ENCODE measurements at regions not wholly inside any gene's neighbourhood (a gene's known extent, or its start where the extent isn't known, plus 50 kb on each side); places are given as distances from the start of the nearest gene placed in this dataset.

DNA sequence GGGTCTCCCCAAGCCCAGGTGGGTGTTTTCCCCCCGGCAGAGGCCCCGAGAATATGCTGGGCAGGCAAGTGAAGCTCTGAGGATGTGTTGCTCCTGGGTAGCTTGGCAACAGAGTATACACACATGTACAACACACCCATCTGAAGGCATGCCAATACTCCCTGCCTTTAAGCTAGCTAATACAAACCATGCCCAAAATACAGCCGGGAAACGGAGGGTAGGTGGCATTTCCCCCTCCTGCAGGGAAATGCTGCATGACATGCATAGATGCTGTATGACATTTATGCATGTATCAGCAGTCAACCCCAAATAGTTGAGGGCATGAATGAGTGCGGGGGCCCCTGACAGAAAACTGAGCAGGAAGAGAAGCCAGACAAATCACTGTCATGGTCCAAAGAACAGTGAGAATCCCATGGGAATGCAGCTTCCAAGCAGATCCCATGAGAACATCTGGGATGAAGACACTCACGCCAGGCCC is 614.1 kb downstream of the EBF1 start:
- DNase-seq (ENCODE audit: low read depth in 3 of 3, low spot score in 2 of 3), result no peak

DNA sequence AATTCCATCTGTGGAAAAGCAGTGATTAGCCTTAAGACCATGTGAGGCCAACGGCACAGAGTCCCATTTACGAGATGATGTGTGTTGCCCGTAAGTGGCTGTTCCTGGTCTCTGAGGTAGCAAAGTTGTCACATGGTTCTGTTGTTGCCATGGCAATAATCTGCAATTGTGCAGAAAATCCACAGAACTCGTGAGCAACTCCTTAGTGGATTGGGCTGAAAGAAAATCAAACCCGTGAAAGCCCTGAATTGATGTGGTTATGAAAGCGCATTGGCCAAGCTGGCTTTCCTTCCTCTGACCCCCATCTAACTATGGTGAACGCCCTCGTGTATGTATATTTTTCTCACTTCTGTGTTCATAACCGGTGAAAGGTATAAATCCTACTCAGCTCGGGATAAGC is 614.7 kb downstream of the EBF1 start:
- DNase-seq (ENCODE audit: low read depth in 3 of 3, low spot score in 2 of 3), result no peak

- no peak for DNase-seq (ENCODE audit: low read depth in 3 of 3, low spot score in 2 of 3)
Observed at GRCh38 chr5:158484150-158484549, 615.6 kb downstream of the EBF1 start.

DNA sequence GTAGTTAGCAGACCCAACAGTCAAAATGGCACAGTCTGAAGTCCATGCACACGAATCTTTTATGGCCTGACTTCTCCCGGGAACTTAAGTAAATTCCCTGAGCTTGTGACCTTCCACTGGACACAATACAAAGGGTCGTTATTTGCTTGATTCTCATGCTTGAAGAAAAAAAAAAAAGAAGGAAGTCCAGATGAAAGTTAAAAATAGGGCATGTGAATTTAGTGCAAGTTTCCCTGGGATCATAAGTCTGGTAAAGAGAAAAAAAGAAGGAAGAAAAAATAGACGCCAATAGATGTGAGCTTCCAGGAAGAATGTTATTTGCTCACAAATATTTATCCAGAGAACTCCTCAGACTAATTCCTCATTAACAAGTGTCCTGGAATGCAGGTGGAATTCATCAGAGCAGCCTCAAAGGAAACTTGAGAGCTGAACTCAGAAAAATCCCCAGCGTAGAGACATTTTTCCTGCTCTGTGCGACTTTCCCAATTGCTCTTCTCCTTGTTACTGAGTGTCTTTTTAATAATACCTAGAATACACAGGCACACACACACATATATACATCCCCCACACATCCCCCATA is 616.3 kb downstream of the EBF1 start:
- DNase-seq (ENCODE audit: low read depth in 3 of 3, low spot score in 2 of 3), result no peak

GRCh38 chr5:158482125-158482524 is 617.6 kb downstream of the EBF1 start:
- no peak for DNase-seq (ENCODE audit: low read depth in 3 of 3, low spot score in 2 of 3)

DNA sequence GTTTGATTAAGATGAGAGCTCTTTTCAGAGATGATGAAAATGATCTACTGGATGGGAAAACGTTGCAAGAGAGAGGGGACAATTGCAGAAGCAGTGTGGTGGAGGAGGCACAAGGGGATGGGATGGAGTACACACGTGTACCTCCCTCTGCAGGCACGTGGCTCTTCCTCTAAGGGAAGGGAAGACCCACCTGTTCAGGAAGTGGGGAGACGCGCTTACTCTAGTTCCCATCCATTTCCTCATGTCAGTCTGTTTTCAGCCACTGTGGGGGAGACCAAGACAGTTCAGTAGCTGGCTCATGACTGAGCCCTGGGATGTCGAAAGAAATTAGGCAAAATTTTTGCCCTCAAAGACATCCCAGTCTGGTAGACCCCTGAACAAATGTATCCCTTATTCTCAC is 619.2 kb upstream of the CLINT1 start:
- DNase-seq (ENCODE audit: low read depth in 3 of 3, low spot score in 2 of 3), result no peak

- DNase-seq (ENCODE audit: low read depth in 3 of 3, low spot score in 2 of 3), result no peak
Observed at GRCh38 chr5:158477214-158477613, 618.3 kb upstream of the CLINT1 start.

GRCh38 chr5:158473016-158473635 is 614.2 kb upstream of the CLINT1 start:
- DNase-seq (ENCODE audit: low read depth in 3 of 3, low spot score in 2 of 3), result no peak

DNA sequence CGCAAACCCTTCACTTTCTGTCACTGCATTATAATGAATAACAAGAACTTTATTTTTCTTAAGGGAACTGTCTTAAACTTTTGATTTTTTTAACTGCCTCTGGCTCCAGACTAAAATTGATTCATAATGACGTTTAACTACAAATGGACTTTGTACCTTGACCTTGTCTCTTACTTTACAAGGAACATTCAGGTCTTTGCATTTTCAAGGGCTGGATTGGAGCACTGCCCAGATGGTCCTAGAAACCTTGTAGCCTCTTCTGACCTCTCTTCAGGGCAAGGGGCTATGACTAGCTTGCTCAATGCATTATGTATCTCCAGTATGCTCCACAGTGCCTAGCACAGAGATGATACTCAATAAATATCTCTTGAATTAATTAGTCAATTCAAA is 612.6 kb upstream of the CLINT1 start:
- DNase-seq (ENCODE audit: low read depth in 3 of 3, low spot score in 2 of 3), result no peak

DNA sequence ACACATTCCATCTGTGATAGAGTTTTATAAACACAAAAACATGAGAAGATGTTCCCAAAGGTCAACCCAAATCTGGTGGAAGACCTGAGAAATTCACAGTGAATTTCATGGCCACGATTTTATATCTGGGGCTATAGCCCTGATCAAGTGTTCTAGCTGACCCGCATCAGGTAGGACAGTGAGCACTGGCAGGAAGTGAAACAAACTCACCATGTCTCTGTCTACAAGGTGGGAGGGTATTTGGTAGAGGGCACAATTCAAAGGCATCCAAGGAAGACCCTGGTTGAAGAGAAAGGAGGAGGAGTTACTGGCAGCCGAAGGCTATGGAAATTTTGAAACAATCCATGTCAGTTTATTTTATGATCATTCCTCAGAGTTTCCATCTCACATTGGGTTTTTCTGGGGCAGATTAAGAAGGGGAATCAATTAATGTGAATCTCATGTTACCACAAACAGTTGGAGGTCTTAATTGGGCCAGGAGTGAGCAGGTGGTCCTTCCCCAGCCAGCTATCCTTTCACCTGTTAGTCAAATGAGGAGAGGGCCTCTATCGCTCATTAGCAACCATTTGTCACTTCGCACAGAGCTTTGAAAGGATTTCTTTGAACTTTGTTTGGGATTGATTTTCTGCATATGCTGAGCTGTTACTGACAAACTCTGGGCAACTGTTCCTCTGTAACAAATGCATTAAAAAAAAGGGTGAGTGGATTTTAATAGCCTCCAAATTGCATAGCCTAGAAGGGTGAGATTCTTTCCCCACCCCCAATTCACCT is 612.0 kb upstream of the CLINT1 start:
- no peak for DNase-seq (ENCODE audit: low read depth in 3 of 3, low spot score in 2 of 3)

DNA sequence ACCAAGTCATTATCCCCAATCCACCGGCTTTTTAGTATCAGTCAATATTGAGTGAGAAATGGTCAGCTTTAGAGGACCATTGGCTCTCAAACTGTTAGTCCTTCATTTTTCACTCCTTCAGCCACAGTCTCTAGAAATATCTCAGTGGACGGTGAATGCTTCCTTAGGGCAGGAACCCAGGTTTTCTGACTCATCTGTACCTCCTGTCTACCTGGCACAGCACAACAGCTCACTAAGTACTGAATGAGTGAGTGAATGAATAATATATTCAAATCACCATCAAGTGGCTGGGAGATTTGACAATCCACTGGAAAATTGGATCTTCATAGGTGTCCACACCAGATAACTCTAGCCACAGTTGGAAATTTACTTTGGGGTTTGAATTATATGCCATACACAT is 609.5 kb upstream of the CLINT1 start:
- DNase-seq (ENCODE audit: low read depth in 3 of 3, low spot score in 2 of 3), result no peak

DNA sequence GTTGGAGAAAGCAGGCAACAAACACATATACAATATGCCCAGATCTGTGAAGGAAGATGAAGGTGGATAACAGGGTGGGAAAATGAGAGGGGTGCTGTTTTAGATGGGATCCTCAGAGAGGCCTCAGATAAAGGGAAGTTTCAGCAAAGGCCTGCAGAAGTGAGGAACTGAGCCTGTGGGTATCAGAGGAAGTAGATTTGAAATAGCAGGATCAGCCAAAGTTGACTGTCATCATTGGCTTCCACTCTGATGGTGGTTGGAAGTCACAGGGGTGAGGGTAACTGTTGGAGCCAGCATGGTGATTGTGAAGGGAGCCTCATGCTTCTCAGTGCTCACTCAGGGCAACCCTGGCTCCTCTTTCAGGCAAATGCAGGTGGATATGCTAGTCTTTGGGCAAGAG is 607.2 kb upstream of the CLINT1 start:
- no peak for DNase-seq (ENCODE audit: low read depth in 3 of 3, low spot score in 2 of 3)

- no peak for DNase-seq (ENCODE audit: low read depth in 3 of 3, low spot score in 2 of 3)
Observed at GRCh38 chr5:158465086-158465972, 606.4 kb upstream of the CLINT1 start.

DNA sequence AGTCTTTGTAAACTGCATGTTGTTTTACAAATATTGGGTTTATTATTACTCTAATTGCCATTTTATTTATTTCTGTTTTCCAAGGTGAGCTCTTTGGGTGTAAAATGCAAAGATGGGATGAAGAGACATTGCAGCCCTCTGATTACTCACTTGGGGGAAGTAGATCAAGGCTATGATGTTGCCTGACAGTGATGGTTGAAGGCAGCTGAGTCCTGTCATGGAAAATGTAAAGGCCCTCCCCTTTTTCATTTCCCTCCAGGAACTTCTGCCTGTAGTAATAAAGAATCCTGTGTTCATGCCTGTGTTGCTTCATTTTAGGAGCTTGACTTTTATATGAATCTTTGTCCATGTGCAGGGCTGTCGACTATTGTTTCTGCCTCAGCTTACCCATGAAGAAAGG is 605.4 kb upstream of the CLINT1 start:
- no peak for DNase-seq (ENCODE audit: low read depth in 3 of 3, low spot score in 2 of 3)

DNA sequence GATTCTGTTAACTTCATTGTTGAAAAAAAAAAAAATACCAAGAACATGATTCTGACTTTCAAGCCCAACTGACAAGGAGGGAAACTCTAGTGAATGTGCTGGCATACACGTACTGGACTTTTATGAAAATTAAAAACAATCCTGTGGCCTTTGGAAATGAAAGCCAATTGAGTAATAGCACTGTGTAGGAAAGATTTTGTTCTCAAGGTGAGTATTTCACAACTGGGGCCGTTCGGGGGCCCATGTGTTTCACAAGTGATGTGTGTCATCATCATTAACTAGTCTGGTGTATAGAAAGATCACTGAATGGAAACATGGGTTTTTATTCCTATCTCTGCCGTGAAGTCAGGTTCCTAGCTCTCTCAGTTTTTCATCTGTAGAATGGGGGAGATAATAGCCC is 605.0 kb upstream of the CLINT1 start:
- DNase-seq (ENCODE audit: low read depth in 3 of 3, low spot score in 2 of 3), result no peak

DNA sequence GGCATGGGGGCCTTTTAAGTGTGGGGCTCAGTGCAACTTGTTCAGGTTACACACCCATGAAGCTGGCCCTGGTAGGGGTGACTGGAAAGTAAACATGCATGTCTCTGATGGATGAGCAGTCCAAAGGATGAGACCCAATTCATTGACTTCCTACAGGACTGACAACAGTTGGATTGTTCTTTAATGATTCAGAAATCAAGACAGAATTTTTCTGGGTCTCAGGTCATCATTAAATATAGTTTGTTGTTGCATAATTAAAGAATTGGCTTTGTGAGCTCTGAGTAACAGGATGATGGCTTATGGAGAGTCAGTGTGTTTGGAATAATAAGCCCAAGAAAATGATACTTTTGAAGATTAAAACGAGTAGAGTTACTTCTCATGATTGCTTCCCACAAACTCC is 604.2 kb upstream of the CLINT1 start:
- DNase-seq (ENCODE audit: low read depth in 3 of 3, low spot score in 2 of 3), result no peak

GRCh38 chr5:158462349-158463114 is 603.6 kb upstream of the CLINT1 start:
- no peak for DNase-seq (ENCODE audit: low read depth in 3 of 3, low spot score in 2 of 3)

- no peak for DNase-seq (ENCODE audit: low read depth in 3 of 3, low spot score in 2 of 3)
Observed at GRCh38 chr5:158461240-158461854, 602.4 kb upstream of the CLINT1 start.

DNA sequence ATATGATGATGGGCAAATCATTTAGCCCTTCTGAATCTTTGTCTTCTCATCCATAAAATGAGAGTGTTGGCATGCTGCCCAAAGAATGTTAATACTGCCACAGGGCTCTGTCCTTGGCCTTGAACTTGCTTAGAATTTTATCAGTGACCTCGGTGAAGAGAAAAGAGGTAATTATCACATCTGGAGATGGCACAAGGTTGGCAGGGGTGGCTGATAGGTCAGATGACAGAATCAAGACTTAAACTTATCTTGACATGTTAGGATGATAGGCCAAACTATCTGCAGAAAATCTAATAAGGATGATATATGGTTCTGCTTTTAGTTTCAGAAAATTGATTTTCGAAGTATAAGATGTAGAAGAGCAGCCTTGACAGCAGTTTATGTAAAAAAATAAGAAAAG is 599.1 kb upstream of the CLINT1 start:
- DNase-seq (ENCODE audit: low read depth in 3 of 3, low spot score in 2 of 3), result no peak

DNA sequence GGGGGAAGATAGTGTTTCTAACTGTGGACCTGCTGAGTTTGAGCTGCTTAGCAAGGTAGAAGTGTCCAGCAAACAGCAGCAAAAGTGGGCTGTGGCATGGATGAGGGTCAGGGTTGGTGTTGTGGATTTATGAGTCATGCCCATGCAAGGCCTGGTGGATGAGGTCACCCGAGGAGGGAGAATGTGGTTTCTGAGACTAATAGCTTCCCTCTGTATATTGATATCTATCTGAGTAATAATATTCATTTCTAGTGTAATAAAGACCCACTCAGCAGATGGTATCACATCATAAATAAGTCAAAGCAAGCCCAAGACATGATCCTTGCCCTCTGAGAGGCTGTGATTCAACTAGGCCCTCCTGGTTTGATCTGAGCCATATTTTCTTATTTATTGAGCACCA is 597.8 kb upstream of the CLINT1 start:
- no peak for DNase-seq (ENCODE audit: low read depth in 3 of 3, low spot score in 2 of 3)
